ENCODE measurements at regions not wholly inside any gene's neighbourhood (a gene's known extent, or its start where the extent isn't known, plus 50 kb on each side); places are given as distances from the start of the nearest gene placed in this dataset.

DNA sequence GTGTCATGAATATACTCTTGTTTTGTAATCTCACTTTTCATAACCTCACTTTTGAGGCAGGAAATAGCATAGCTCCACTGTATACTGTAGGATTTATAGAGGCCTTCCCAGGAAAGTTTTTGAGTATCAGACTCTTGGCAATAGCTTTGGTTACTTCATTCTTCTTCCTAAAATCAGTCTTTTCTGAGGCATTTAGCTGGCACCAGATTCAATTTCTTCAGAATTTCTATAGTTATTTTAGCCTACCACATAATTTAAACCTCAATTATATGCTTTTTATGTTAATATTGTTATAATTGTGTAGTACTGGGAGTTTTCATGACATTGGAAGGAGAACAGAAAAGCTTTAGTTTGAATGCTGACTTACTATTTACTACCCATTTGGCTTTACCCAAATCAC is 322.3 kb upstream of the FAR2 start:
- no peak for DNase-seq

DNA sequence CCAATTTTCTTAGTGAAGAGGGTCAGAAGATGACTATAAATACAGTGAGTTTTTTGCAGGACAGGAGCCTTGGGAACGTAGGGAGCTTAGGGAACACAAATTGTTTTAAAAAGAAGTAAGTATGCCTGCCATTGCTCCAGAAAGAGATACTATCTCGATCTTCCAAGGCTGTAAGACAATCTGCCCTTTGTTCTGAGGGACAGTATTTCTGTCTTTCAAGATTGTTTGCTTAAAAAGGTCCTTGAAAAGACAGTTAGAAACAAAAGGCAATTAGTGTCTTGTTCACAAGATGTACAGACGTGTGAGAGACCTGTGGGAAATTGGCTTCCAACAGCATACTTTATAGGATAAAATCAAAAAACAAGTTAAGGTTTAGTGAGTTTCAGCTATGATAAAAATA is 321.2 kb upstream of the FAR2 start:
- peak; percentile 30 for DNase-seq

DNA sequence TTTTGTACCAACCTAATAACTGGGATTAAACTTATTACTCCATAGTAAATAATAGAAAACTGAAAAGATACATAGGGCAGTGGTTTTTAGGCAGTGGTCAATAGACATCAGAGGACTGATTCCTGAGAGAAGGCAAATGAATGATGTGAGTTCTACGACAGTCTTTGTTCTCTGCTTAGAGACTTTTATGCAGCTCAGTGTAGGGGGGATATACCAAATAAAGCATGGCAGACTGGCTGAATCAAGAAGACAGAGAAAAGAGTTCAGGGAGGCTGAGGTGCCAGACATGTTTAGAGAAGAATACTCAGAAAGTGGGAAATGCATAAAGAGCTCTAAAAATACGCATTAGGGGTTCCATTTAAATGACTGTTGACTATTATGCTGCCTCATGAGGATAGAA is 320.8 kb upstream of the FAR2 start:
- DNase-seq = no peak

DNA sequence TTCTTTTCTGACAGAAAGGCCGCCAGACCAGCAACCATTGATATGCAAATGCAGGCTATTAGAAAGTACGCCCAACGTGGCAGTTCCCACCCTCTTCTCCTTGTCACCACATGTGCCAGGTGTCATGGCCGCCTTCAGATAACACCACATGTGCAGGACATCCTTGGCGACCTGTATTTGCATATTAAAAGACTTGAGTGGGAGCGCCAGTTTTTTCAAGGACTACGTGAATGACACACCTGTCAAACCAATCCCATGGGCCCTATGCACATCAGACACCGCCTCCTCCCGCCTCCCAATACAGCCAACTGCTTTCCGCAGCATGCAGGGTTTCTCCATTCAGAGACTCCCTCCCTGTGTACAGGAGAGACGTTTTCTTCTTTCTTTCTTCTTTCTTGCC is 318.6 kb upstream of the FAR2 start:
- no peak for DNase-seq

DNA sequence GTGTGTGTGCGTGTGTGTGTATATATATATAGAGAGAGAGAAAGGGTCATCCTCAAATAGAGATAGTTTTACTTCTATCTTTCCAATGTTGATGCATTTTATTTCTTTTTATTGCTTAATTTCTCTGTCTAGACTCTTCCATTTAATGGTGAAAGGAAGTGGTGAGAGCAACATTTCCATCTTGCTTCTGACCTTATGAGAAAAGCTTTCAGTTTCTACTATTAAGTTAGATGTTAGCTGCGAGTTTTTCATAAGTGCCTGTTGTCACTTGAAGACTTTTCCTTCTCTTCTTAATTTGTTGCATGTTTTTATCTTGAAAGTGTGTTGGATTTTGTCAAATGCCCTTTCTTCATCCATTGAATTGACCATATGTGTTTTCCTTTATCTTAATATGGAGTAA is 304.4 kb upstream of the FAR2 start:
- DNase-seq = no peak

DNA sequence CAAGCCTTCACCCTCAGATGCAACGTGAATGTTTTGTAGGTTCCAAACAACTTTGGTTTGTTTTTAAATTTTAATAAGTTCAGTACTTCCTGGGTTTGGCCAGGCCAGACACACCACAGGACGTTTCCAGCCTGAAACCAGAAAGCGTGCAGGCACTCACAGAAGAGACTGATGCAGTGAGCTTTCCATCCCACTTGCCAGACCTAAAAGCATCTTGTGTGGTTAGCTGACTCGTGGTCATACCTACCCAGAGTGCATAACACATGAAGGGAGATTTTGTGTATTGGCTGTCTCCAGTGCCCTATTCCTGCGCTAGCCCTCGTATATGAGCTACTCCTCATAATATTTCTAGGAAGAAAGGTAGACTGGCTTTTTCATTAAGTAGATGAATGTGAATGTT is 297.3 kb upstream of the FAR2 start:
- no peak for DNase-seq

DNA sequence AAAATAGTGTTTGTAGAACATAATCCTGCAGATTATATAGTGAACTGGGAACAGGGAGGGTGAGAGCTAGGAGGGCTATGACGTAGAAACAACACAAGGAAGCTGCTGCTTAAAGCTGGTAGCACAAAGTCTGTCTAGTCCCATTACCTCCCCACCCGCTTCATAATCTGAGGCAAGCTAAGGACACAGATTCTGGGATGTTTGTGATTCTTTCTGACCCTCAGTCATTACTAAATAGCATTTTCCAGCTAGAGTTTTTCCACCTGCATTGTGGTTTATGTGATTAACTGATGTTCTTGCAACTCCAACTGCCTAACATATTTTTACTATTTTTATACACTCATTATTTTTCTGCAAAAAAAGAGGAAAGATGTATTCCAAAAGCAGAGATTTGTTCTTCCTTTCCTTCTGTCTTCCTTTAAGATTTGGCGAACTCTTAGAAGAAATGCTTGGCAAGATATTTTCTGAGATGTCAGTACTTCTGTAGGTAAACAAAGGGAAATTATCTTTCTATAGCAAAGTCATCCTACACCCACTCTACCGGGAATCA is 293.2 kb upstream of the FAR2 start:
- no peak for DNase-seq

DNA sequence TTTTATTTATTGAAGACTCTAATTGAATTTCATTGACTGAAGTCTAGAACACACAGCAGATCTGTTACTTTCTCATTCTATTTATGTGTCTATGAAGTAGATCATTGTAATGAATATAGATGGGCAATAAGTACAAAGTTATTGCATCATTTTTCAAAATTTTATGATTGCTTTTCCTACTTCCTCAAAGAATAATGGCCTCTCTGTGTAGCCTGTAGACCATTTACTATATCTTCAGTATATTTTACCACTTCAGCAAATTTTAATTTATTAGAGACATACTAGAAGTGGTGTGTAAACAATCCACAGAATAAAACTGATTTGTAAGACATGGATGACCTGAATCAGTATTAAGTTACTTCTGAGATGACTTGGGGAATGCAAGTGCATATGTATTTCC is 291.7 kb upstream of the FAR2 start:
- DNase-seq = no peak

DNA sequence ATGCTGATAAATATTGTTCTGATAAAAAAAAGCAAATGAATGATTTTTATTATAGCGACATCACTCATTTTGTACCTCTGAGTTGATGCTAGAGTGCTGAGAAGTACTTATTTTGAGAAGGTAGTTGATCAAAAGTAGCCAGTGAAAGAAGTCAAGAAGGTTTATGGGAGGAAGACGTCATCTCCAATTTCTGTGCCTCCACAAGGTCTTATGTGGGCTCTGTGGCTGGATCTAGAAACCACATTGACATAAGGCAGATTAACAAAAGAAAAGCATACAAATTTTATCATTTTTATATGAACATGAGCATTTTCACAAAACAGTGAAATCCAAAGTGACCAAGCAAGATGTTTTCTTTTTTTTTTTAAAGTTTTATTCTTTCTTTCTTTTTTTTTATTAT is 289.5 kb upstream of the FAR2 start:
- DNase-seq = no peak

DNA sequence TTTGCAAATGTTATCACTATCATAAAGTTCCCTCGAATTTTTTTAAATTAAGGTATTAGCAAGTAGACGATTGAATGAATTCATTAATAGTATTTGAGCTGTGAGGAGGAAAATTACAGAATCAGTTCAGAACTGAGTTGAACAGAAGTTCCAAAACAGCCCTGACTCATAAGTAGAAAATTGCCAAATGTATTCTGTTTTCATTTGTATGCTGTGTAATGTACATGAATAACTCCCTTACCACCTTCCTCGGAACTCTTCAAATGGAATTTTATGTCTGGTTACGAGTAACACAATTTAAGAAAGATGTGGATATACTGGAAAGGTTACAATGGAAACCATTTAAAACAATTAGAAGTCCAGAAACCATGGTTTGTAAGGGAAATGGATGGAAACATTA is 283.3 kb upstream of the FAR2 start:
- no peak for DNase-seq

DNA sequence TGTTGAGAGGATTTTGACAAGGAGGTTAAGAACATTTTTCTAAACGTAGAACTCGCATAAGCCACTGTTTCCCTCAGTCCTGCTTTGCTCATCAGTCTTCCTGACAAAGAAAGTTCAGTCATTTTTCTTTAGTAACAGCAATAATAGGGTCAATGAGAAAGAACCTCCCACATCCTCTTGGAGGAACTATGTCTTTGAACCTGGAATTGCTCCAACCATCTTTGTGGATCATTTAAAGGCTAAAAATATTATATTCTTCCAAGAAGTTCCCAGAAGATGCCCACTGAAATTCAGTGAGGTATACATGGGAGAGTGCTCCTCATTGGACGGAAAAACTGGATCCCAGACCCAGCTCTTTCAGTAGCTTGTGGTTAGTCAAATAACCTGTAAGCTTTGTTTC is 282.8 kb upstream of the FAR2 start:
- DNase-seq = no peak

DNA sequence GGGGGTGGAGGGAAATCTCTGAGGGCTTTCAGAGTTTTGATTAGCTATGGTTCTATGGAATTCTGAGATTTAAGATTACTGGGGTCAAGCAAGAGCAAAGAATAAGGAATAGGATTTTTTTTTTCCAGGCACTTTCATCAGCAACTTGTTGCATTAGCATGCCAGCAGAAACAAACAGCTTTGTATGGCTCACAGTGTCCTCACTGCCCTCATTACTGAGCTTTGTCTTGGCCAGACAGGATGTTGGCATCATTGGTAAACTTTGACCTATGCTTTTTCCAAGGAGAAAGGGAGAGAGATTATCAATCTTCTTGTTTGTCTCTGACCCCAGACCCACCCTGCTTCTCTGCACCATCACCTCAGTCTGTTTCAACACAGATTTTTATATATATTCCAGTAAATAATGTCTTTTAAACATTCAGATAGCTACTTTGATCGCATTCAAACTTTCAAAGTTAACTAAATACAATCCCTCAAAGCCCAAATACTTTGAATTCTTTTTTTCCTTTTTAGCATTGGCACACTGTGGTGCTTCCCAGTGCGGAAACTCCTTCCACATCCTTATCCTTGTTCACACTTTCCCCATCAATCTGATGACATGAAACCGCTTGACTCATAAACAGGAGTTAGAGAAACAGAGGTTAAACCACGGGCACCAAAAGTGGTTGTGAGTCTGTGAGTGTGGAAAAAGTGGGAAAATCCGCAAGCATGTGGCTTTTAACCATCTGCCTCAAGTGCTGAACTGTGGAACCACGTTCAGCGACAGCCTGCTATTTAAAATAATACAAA is 282.2 kb upstream of the FAR2 start:
- no peak for DNase-seq

DNA sequence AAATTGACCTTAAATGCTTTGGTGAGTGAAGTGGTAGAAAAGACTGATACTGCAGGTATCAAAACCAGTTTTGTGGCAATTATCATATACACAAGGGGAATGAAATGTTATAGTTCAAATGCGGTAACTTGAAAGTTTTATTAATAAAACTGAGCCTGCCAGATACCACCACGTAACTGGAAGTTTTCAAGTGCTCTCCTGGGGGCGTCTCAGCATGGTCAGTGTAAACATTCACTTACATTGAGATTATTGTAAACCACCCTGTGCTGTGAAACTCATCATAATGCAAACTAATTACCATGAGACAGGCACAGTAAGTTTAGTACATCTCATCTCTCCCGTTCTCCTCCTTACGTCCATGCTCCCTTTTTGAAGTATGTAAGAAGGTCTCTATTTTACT is 280.7 kb upstream of the FAR2 start:
- no peak for DNase-seq

DNA sequence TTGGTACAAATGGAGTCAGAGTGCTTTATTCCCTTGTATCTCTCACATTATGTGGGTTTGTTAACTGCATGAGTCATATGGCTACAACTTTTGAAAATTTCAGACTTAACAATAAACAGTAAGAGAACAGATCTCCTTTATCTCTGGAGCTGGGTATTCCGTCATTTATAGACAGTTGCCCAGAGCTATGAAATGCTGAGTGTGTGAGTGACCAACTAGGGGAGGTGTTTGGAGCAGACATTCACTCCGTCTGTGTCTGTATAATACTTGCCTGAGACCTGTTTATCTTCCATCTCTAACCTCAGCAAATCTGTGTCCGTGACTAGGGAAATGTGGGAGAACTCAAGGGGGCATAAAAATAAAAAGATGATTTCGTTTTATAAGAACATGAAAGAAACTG is 279.9 kb upstream of the FAR2 start:
- DNase-seq = no peak

DNA sequence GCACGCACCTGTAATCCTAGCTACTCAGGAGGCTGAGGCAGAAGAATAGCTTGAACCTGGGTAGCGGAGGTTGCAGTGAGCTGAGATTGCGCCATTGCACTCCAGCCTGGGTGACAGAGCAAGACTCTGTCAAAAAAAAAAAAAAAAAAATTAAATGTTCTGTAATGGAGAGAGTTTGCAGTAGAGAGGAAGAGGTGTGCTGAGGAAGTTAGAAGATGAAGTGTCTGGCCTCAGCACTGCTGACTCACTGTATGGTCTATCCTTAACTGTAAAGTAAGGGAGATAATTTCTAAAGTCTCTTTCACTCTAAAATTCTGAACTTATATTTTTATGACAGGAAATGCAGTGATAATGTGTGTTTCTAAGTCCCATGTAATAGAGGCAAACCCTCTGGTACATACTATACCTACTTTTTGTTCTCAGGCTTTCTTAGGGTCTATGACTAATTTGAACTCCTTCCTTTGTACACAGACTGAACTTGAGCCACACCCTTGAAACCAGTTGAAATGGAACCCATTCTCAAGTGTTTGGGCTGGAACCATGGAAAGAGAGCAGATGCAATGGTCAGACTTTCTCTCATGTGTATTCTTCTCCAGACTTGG is 278.1 kb upstream of the FAR2 start:
- no peak for DNase-seq

DNA sequence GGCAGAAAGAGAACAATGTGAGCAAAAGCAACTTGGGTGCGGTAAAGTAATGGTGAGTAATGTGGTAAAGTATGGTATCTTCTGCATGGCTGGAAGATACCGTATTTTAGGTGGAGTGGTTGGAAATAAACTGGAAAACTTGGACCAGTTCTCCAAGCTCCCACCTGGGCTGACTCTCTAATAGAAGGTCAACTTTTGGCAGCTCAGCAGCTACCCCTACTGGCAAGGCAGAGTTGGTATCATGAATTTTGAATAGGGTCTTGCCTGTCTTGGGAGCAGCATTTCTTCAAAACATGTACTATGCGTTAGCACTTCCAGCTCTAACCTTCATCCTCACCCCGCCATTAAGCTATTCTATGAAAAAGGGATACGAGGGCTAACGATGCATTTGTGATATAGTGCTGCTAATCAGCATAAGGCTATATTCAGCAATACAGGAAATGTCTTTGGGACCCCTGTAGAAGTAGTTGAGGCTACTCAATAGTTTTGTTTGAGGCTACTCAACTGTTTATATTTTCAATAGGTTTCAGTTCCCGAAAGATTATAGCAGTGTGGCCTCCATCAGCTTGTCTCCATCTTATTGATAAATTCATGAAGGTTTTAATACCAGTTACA is 276.3 kb upstream of the FAR2 start:
- DNase-seq = peak; percentile 50

DNA sequence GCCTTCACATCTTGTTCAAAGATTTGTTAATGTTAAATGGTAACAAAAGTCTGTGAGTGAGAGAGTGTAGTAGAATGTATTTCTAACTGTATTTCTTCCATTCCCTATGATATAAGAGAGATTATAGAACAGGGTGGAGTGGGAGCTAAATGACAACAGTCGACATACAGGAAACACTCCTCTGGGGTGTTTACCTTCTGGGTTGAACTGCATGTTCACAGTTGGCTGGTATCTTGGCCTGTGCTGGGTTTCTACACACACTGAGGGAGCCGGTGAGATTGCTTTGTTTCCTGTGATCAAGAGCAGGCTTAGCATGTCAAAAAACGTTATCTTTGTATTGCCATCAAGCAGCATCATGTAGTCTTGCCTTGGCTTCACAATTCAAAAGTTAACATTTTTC is 274.3 kb upstream of the FAR2 start:
- no peak for DNase-seq

DNA sequence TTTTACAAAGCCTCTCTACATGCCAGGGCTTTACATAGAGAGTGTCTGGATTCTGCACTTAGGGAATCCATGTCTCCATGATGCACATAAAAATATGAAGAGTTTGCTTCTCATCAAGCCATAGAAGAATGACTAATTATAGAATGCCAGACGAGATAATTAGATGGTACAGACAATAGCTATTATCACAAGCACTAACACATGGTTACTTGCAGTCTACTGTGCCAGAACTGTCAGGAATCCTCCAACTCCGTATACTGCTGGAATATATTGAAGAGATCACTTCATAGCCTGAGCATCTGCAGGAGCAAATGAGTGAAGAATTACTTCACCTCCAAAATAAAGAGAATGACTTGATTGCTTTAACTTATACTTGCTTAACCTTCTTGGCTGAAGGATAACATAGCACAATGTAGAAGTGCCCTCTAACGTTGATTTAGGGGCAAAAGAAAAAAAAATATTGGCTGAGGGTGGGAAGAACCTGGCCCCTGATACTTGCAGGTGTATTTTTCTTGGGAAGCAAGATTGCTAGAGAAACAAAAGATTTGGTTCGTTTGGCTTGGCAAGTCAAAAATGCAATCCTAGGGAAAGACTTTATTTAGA is 272.8 kb upstream of the FAR2 start:
- no peak for DNase-seq

DNA sequence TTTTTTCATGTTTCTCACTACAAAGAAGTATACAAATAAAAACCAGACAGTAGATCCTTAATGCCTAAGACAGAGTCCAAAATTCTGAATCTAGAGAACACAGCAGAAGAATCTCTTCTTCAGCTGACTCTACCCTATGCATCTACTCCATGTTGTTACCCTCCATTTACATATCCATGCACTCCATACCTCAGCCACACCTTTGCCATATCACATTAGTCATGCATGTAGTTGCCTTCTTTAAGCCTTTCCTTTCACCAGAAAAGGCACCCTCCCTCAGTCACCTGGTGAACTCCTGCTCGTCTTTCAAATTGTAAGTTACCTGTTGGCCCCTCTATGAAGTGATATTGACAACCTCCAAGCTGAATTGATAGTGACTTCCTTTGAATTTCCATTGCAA is 271.2 kb upstream of the FAR2 start:
- no peak for DNase-seq

DNA sequence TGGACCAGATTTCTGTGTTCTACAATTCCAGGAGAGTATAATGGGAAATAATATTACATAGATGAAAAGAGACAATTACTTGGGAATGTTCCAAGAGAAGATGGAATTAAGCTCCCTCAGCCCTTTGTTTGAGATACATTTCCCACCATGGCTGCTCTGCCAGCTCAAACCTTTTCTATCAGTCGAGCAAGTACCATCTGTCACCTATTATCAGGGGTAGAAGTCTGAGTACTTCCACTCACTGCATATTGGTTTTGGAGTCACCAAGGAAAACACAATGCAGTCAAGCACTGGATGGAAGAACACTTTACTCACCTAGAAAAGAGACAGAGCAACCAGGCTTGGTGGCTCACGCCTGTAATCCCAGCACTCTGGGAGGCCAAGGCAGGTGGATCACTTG is 270.4 kb upstream of the FAR2 start:
- DNase-seq = no peak

DNA sequence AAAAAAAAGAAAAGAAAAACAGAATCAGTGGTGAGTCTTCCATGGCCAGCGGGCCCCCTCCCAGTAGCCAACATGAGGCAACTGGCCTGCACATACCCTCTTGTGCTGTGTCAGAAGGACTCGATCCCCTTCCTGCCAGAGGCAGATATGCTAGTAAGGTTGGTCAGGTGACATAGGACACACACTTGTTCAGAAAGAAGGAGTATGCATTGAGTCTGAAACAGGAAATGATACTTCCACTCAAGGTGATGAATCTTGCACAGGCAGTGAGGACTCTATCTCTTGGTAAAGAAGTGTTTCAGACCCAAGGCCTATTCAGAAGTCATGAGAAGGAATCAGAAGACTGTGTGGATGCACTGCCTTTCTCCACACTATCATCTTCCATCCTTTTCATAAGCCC is 269.7 kb upstream of the FAR2 start:
- DNase-seq = no peak

DNA sequence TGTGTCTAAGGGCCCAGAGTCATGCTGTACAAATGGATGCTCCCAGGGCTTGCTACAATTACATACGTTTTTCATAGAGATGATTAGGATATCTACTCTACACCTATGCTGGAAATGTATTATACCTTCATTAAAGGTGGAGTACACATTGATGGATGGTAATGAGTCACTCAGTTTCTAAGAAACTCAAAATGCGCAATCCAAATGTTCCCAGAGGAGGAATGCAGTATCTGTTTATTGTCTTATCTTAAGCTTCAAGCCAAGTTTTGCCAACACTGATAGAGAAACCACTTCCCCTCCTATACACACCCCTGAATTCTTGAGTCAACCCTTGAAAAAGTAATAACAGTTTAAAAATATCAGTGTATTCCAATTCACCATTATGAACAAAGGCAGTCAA is 266.6 kb upstream of the FAR2 start:
- DNase-seq = no peak

DNA sequence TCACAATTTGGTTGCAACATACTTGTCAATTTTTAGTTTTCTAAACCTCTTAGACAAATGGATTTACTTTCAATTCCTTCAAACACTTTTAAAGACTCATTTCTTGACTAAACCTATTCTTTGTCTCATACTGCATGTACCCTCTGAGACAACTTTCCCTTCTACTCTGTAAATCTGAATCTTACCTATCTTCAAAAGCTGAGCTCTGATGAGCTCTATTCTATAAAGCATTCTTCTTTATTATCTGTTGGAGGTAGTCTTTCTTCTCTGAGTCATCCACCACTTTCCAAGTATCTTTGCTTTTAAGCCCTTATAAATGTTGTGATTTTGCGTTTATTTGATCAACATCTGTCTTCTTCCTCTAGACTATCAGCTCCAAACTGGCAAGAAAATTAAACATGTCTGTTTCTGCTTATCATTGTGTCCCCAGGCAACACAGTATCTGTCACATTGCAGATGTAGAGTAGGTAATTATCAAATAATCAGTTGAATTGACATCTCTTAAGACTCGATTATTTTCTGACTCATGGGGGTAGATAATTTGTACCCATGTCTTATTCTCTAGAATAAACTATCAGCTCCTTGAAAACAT is 265.6 kb upstream of the FAR2 start:
- no peak for DNase-seq

Measured in left kidney (tissue), 1 donor.